HEK293 (cell line): ENCODE measurements at regions not wholly inside any gene's neighbourhood (a gene's known extent, or its start where the extent isn't known, plus 50 kb on each side); places are given as distances from the start of the nearest gene placed in this dataset.

Source experiments
- KLF1 ChIP-seq: fragments of 450-650 bp; formaldehyde crosslinking; IDR thresholded peaks from 2 replicates; pipeline ENCODE4 v1.5.1; 2016; ENCODE audit warnings: missing biosample characterization, missing genetic modification characterization
- MYNN ChIP-seq: fragments of 450-650 bp; formaldehyde crosslinking; IDR thresholded peaks from 2 replicates; pipeline ENCODE4 v1.5.1; 2016; ENCODE audit warnings: missing biosample characterization, missing genetic modification characterization, borderline replicate concordance
- SETDB1 ChIP-seq: IDR thresholded peaks from one replicate; pipeline ENCODE4 v1.6.1; 2017; ENCODE audit warnings: mild to moderate bottlenecking, low read length, moderate library complexity, mixed read lengths; ENCODE audit not compliant: insufficient read length
- SP7 ChIP-seq: fragments of 450-650 bp; formaldehyde crosslinking; IDR thresholded peaks from 2 replicates; pipeline ENCODE4 v1.5.1; 2016; ENCODE audit warnings: missing biosample characterization, missing genetic modification characterization
- YY1 ChIP-seq: fragments of 450-650 bp; formaldehyde crosslinking; IDR thresholded peaks from 2 replicates; pipeline ENCODE4 v1.5.1; 2018; ENCODE audit warnings: missing biosample characterization, missing genetic modification characterization
- ZBTB21 ChIP-seq: fragments of 450-650 bp; formaldehyde crosslinking; IDR thresholded peaks from 2 replicates; pipeline ENCODE4 v1.5.1; 2017; ENCODE audit warnings: missing biosample characterization, missing genetic modification characterization
- ZBTB48 ChIP-seq: fragments of 450-650 bp; formaldehyde crosslinking; IDR thresholded peaks from 2 replicates; pipeline ENCODE4 v1.5.1; 2016; ENCODE audit warnings: missing biosample characterization, missing genetic modification characterization
- ZNF24 ChIP-seq: fragments of 450-650 bp; formaldehyde crosslinking; IDR thresholded peaks from 2 replicates; pipeline ENCODE4 v1.5.1; 2016; ENCODE audit warnings: missing biosample characterization, missing genetic modification characterization
- ZNF433 ChIP-seq: fragments of 450-650 bp; formaldehyde crosslinking; IDR thresholded peaks from 2 replicates; pipeline ENCODE4 v1.5.1; 2016; ENCODE audit warnings: missing biosample characterization, missing genetic modification characterization, low read depth
- ZNF544 ChIP-seq: fragments of 450-650 bp; formaldehyde crosslinking; IDR thresholded peaks from 2 replicates; pipeline ENCODE4 v1.5.0; 2017; ENCODE audit warnings: missing biosample characterization, missing genetic modification characterization
- ZNF623 ChIP-seq: fragments of 450-650 bp; formaldehyde crosslinking; IDR thresholded peaks from 2 replicates; pipeline ENCODE4 v1.5.1; 2016; ENCODE audit warnings: missing biosample characterization, missing genetic modification characterization
- ZNF776 ChIP-seq: fragments of 450-650 bp; formaldehyde crosslinking; IDR thresholded peaks from 2 replicates; pipeline ENCODE4 v1.5.0; 2017; ENCODE audit warnings: missing biosample characterization, missing genetic modification characterization, borderline replicate concordance
- TF ChIP-seq, protein P1 (sequence below): fragments of 450-650 bp; formaldehyde crosslinking; IDR thresholded peaks from 2 replicates; pipeline ENCODE4 v1.5.1; 2016; ENCODE audit warnings: missing biosample characterization, missing genetic modification characterization
- TF ChIP-seq, protein P2 (sequence below): fragments of 450-650 bp; formaldehyde crosslinking; IDR thresholded peaks from 2 replicates; pipeline ENCODE4 v1.5.1; 2016; ENCODE audit warnings: missing biosample characterization, missing genetic modification characterization

DNA sequence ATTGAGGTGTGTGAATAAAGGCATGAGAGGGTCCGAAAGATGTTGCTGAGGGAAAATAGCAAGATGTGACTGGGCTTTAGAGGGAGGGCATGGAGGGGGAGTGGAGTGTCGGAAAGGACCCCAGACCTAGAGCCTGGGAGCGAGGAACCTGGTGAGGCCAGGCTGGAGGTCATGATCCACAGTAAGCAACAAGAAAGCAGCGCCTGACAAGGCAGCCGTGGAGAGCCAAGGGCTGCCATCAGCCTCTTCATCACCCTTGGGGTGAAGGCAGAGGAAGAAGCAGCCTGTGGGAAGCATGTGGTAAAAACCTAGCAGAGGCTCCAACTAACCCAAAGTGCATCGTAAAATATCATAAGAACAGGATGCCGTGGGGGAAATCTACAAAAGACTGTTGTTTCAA lies 162.8 kb upstream of the SOX1 start:
- TF ChIP-seq, protein P1, sequence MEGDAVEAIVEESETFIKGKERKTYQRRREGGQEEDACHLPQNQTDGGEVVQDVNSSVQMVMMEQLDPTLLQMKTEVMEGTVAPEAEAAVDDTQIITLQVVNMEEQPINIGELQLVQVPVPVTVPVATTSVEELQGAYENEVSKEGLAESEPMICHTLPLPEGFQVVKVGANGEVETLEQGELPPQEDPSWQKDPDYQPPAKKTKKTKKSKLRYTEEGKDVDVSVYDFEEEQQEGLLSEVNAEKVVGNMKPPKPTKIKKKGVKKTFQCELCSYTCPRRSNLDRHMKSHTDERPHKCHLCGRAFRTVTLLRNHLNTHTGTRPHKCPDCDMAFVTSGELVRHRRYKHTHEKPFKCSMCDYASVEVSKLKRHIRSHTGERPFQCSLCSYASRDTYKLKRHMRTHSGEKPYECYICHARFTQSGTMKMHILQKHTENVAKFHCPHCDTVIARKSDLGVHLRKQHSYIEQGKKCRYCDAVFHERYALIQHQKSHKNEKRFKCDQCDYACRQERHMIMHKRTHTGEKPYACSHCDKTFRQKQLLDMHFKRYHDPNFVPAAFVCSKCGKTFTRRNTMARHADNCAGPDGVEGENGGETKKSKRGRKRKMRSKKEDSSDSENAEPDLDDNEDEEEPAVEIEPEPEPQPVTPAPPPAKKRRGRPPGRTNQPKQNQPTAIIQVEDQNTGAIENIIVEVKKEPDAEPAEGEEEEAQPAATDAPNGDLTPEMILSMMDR (tag by site-specific recombination): no peak
- no peak for TF ChIP-seq ZNF24 (tag by site-specific recombination)
- no peak for TF ChIP-seq YY1 (tag by site-specific recombination)
- no peak for TF ChIP-seq MYNN
- no peak for TF ChIP-seq ZNF544 (tag by site-specific recombination)
- no peak for TF ChIP-seq ZNF433 (tag by site-specific recombination)
- TF ChIP-seq ZNF776 (tag by site-specific recombination): no peak
- TF ChIP-seq ZBTB21 (tag by site-specific recombination): no peak
- TF ChIP-seq ZBTB48: no peak
- no peak for TF ChIP-seq KLF1 (tag by site-specific recombination)
- TF ChIP-seq, protein P2, sequence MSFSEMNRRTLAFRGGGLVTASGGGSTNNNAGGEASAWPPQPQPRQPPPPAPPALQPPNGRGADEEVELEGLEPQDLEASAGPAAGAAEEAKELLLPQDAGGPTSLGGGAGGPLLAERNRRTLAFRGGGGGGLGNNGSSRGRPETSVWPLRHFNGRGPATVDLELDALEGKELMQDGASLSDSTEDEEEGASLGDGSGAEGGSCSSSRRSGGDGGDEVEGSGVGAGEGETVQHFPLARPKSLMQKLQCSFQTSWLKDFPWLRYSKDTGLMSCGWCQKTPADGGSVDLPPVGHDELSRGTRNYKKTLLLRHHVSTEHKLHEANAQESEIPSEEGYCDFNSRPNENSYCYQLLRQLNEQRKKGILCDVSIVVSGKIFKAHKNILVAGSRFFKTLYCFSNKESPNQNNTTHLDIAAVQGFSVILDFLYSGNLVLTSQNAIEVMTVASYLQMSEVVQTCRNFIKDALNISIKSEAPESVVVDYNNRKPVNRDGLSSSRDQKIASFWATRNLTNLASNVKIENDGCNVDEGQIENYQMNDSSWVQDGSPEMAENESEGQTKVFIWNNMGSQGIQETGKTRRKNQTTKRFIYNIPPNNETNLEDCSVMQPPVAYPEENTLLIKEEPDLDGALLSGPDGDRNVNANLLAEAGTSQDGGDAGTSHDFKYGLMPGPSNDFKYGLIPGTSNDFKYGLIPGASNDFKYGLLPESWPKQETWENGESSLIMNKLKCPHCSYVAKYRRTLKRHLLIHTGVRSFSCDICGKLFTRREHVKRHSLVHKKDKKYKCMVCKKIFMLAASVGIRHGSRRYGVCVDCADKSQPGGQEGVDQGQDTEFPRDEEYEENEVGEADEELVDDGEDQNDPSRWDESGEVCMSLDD: no peak
- no peak for TF ChIP-seq SETDB1
- TF ChIP-seq SP7 (tag by site-specific recombination): no peak
- no peak for TF ChIP-seq ZNF623 (tag by site-specific recombination)
